H9 (cell line): ENCODE measurements at regions not wholly inside any gene's neighbourhood (a gene's known extent, or its start where the extent isn't known, plus 50 kb on each side); places are given as distances from the start of the nearest gene placed in this dataset.

ENCODE experiments used
- DNase-seq: peaks from one replicate; pipeline ENCODE4 v3.0.0-alpha.2; 2017
- H2AFZ ChIP-seq: one replicate; pipeline ENCODE4 v1.6.1; 2013; ENCODE audit warnings: mild to moderate bottlenecking, low read length, control low read depth, moderate library complexity
- H2AK5ac ChIP-seq: 2 replicates; pipeline ENCODE4 v1.6.1; 2013; ENCODE audit warnings: low read length, control low read depth, mixed read lengths; ENCODE audit not compliant: insufficient read length
- H2BK120ac ChIP-seq: one replicate; pipeline ENCODE4 v1.6.1; 2013; ENCODE audit warnings: low read depth, mild to moderate bottlenecking, low read length, control low read depth, inconsistent platforms; ENCODE audit not compliant: poor library complexity, severe bottlenecking
- H2BK12ac ChIP-seq: 2 replicates; pipeline ENCODE4 v1.6.1; 2013; ENCODE audit warnings: low read length, control low read depth, mixed read lengths, low read depth; ENCODE audit not compliant: insufficient read length
- H2BK15ac ChIP-seq: 2 replicates; pipeline ENCODE4 v1.6.1; 2013; ENCODE audit warnings: low read depth, low read length, control low read depth
- H2BK20ac ChIP-seq: one replicate; pipeline ENCODE4 v1.6.1; 2013; ENCODE audit warnings: low read depth, mild to moderate bottlenecking, low read length, control low read depth, inconsistent platforms; ENCODE audit not compliant: poor library complexity, severe bottlenecking
- H2BK5ac ChIP-seq: 2 replicates; pipeline ENCODE4 v1.6.1; 2013; ENCODE audit warnings: low read length, control low read depth, mixed read lengths; ENCODE audit not compliant: insufficient read length
- H3K14ac ChIP-seq: 2 replicates; pipeline ENCODE4 v1.6.1; 2013; ENCODE audit warnings: low read length, control low read depth; ENCODE audit not compliant: insufficient read depth
- H3K18ac ChIP-seq: 2 replicates; pipeline ENCODE4 v1.6.1; 2013; ENCODE audit warnings: low read depth, mild to moderate bottlenecking, mixed read lengths, low read length, control low read depth; ENCODE audit not compliant: insufficient read length
- H3K23ac ChIP-seq: 2 replicates; pipeline ENCODE4 v1.6.1; 2013; ENCODE audit warnings: low read length, control low read depth, mixed read lengths, low read depth; ENCODE audit not compliant: insufficient read length
- H3K23me2 ChIP-seq: 2 replicates; pipeline ENCODE4 v1.6.1; 2013; ENCODE audit warnings: low read depth, mild to moderate bottlenecking, mixed read lengths, low read length, control low read depth; ENCODE audit not compliant: insufficient read length, poor library complexity, severe bottlenecking
- H3K27ac ChIP-seq: 2 replicates; pipeline ENCODE4 v1.5.1; 2013; ENCODE audit warnings: low read length, control low read depth, mixed read lengths, low read depth; ENCODE audit not compliant: insufficient read length
- H3K27me3 ChIP-seq: 2 replicates; pipeline ENCODE4 v1.6.1; 2013; ENCODE audit warnings: low read length, control low read depth, inconsistent platforms; ENCODE audit not compliant: insufficient read depth
- H3K4ac ChIP-seq: 2 replicates; pipeline ENCODE4 v1.6.1; 2013; ENCODE audit warnings: low read depth, mild to moderate bottlenecking, control low read depth, inconsistent platforms, low read length, moderate library complexity
- H3K4me1 ChIP-seq: 2 replicates; pipeline ENCODE4 v1.6.1; 2013; ENCODE audit warnings: low read length, control low read depth, inconsistent platforms; ENCODE audit not compliant: insufficient read depth
- H3K4me2 ChIP-seq: 2 replicates; pipeline ENCODE4 v1.6.1; 2013; ENCODE audit warnings: low read length, control low read depth, mixed read lengths; ENCODE audit not compliant: insufficient read length, insufficient read depth
- H3K56ac ChIP-seq: 2 replicates; pipeline ENCODE4 v1.6.1; 2013; ENCODE audit warnings: low read depth, mild to moderate bottlenecking, mixed read lengths, low read length, control low read depth; ENCODE audit not compliant: insufficient read length
- H3K79me1 ChIP-seq: 2 replicates; pipeline ENCODE4 v1.6.1; 2013; ENCODE audit warnings: low read depth, mild to moderate bottlenecking, moderate library complexity, low read length, control low read depth, inconsistent platforms; ENCODE audit not compliant: insufficient read depth, poor library complexity, severe bottlenecking
- H3K79me2 ChIP-seq: 2 replicates; pipeline ENCODE4 v1.6.1; 2013; ENCODE audit warnings: low read length, control low read depth, inconsistent platforms; ENCODE audit not compliant: insufficient read depth
- H3K9ac ChIP-seq: 2 replicates; pipeline ENCODE4 v1.6.1; 2013; ENCODE audit warnings: low read length, control low read depth, mixed read lengths; ENCODE audit not compliant: insufficient read length; ENCODE audit errors: extremely low read depth
- H3K9me3 ChIP-seq: one replicate; pipeline ENCODE4 v1.6.1; 2013; ENCODE audit warnings: low read depth, low read length, inconsistent platforms; ENCODE audit not compliant: control insufficient read depth
- H3T11ph ChIP-seq: one replicate; pipeline ENCODE4 v1.6.1; 2013; ENCODE audit warnings: mild to moderate bottlenecking, low read length, control low read depth, inconsistent platforms
- H4K20me1 ChIP-seq: one replicate; pipeline ENCODE4 v1.6.1; 2013; ENCODE audit not compliant: control insufficient read depth, insufficient read length, insufficient read depth
- H4K5ac ChIP-seq: 2 replicates; pipeline ENCODE4 v1.6.1; 2013; ENCODE audit warnings: low read depth, mild to moderate bottlenecking, mixed read lengths, low read length, control low read depth; ENCODE audit not compliant: insufficient read length
- H4K8ac ChIP-seq: replicated peaks from 2 replicates; pipeline ENCODE4 v1.6.1; 2013; ENCODE audit warnings: low read length, control low read depth, mixed read lengths, low read depth; ENCODE audit not compliant: insufficient read length
- H4K91ac ChIP-seq: 2 replicates; pipeline ENCODE4 v1.6.1; 2013; ENCODE audit warnings: low read depth, mild to moderate bottlenecking, moderate library complexity, mixed read lengths, low read length, control low read depth; ENCODE audit not compliant: insufficient read length
- H3K27ac Mint-ChIP-seq, 3 experiments: 2 replicates in 2 of 3; 3 replicates in 1 of 3; pipeline ENCODE4 v1.8.0; 2020 to 2021; ENCODE audit warnings: mixed read lengths in 3 of 3, mild to moderate bottlenecking in 1 of 3, moderate library complexity in 1 of 3
- H3K27me3 Mint-ChIP-seq: 2 replicates; pipeline ENCODE4 v1.8.0; 2021; ENCODE audit warnings: low read depth, mild to moderate bottlenecking, moderate library complexity, mixed read lengths
- H3K36me3 Mint-ChIP-seq, 3 experiments: 2 replicates in 2 of 3; 3 replicates in 1 of 3; pipeline ENCODE4 v1.8.0; 2020 to 2021; ENCODE audit warnings: low read depth in 3 of 3, mixed read lengths in 3 of 3; ENCODE audit not compliant: insufficient read depth in 1 of 3
- H3K4me1 Mint-ChIP-seq, 2 experiments: 2 replicates each; pipeline ENCODE4 v1.8.0; 2020; ENCODE audit warnings: mixed read lengths in 2 of 2
- H3K4me3 Mint-ChIP-seq, 2 experiments: 2 replicates in 1 of 2; 3 replicates in 1 of 2; pipeline ENCODE4 v1.8.0; 2020 to 2021; ENCODE audit warnings: mild to moderate bottlenecking in 2 of 2, mixed read lengths in 2 of 2, moderate library complexity in 1 of 2
- H3K9me3 Mint-ChIP-seq, 2 experiments: 2 replicates in 1 of 2; 3 replicates in 1 of 2; pipeline ENCODE4 v1.8.0; 2020; ENCODE audit warnings: mild to moderate bottlenecking in 2 of 2, mixed read lengths in 2 of 2, moderate library complexity in 1 of 2
- TF ChIP-seq, protein P1 (sequence below): fragments of 200-600 bp; sonication (generic); conservative IDR thresholded peaks from 3 replicates; pipeline ENCODE4 v1.8.0; 2021; ENCODE audit warnings: antibody characterized with exemption, mild to moderate bottlenecking

DNA sequence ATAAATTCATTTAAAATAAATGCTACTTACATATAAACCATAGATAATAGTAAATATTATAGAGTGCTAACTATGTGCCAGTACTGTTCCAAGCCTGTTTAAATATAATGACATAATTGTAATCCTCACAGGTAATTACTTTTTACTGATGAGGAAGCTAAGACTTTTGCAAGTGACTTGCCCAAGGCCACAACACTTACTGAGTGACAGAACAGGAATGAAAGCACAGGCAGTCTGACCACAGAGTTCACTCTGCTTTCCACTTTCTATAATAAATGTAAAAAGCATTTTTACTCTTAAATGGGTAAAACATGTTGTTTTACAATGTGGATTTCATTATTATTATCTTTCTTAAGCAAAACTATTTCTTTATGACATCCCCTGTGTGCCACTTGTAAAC lies 537.8 kb upstream of the SLC39A10 start:
- no peak overlapping the region for H3K4me3 Mint-ChIP-seq
- H3T11ph ChIP-seq: no peak overlapping the region
- H3K18ac ChIP-seq: no peak overlapping the region
- H3K36me3 Mint-ChIP-seq: peaks cover 2 to 19% (median 3%) of the 10 kb centered on the region in 3 experiments; a peak in 4 of 7 replicates
- no peak overlapping the region for H2BK20ac ChIP-seq
- no peaks in the 10 kb centered on the region for H3K27me3 ChIP-seq
- H2BK12ac ChIP-seq: no peak overlapping the region
- no peak overlapping the region for H4K5ac ChIP-seq
- no peak overlapping the region for H3K56ac ChIP-seq
- H2AFZ ChIP-seq: no peak overlapping the region
- H2BK15ac ChIP-seq: no peak overlapping the region
- H4K8ac ChIP-seq: no peak overlapping the region
- H2AK5ac ChIP-seq: no peak overlapping the region
- H3K27ac ChIP-seq: no peak overlapping the region
- peaks cover 6 to 9% of the 10 kb centered on the region in 2 experiments for H3K4me1 Mint-ChIP-seq
- H3K4me2 ChIP-seq: no peak overlapping the region
- H3K9me3 ChIP-seq: no peaks in the 10 kb centered on the region
- H3K9me3 Mint-ChIP-seq: peaks cover 7 to 11% of the 10 kb centered on the region in 2 experiments; a peak in 4 of 5 replicates
- TF ChIP-seq, protein P1, sequence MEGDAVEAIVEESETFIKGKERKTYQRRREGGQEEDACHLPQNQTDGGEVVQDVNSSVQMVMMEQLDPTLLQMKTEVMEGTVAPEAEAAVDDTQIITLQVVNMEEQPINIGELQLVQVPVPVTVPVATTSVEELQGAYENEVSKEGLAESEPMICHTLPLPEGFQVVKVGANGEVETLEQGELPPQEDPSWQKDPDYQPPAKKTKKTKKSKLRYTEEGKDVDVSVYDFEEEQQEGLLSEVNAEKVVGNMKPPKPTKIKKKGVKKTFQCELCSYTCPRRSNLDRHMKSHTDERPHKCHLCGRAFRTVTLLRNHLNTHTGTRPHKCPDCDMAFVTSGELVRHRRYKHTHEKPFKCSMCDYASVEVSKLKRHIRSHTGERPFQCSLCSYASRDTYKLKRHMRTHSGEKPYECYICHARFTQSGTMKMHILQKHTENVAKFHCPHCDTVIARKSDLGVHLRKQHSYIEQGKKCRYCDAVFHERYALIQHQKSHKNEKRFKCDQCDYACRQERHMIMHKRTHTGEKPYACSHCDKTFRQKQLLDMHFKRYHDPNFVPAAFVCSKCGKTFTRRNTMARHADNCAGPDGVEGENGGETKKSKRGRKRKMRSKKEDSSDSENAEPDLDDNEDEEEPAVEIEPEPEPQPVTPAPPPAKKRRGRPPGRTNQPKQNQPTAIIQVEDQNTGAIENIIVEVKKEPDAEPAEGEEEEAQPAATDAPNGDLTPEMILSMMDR: no peak
- no peaks in the 10 kb centered on the region for H4K20me1 ChIP-seq
- no peak overlapping the region for H3K4ac ChIP-seq
- no peaks in the 10 kb centered on the region for H3K27me3 Mint-ChIP-seq
- no peaks in the 10 kb centered on the region for H3K79me1 ChIP-seq
- H3K4me1 ChIP-seq: no peaks in the 10 kb centered on the region
- H3K23ac ChIP-seq: no peak overlapping the region
- no peak overlapping the region for H3K14ac ChIP-seq
- no peaks in the 10 kb centered on the region for H3K79me2 ChIP-seq
- H3K9ac ChIP-seq: no peak overlapping the region
- H3K27ac Mint-ChIP-seq: no peak overlapping the region
- H3K23me2 ChIP-seq: no peaks in the 10 kb centered on the region
- DNase-seq: no peak
- no peak overlapping the region for H2BK120ac ChIP-seq
- no peak overlapping the region for H4K91ac ChIP-seq
- H2BK5ac ChIP-seq: no peak overlapping the region
